AG09309 (cell line): ENCODE measurements at regions not wholly inside any gene's neighbourhood (a gene's known extent, or its start where the extent isn't known, plus 50 kb on each side); places are given as distances from the start of the nearest gene placed in this dataset.

Experiments
- DNase-seq: peaks from one replicate; pipeline ENCODE4 v3.0.0-alpha.2; 2010; ENCODE audit warnings: low read depth
- H3K4me3 ChIP-seq: 2 replicates; pipeline ENCODE4 v1.5.1; 2011; ENCODE audit warnings: mild to moderate bottlenecking, low read depth, low read length, moderate library complexity; ENCODE audit not compliant: control insufficient read depth
- TF ChIP-seq, protein P1 (sequence below): IDR thresholded peaks from 2 replicates; pipeline ENCODE4 v1.5.1; 2011; ENCODE audit warnings: mild to moderate bottlenecking, low read depth, low read length, inconsistent platforms; ENCODE audit not compliant: insufficient read depth, control insufficient read depth; ENCODE audit errors: missing control alignments

DNA sequence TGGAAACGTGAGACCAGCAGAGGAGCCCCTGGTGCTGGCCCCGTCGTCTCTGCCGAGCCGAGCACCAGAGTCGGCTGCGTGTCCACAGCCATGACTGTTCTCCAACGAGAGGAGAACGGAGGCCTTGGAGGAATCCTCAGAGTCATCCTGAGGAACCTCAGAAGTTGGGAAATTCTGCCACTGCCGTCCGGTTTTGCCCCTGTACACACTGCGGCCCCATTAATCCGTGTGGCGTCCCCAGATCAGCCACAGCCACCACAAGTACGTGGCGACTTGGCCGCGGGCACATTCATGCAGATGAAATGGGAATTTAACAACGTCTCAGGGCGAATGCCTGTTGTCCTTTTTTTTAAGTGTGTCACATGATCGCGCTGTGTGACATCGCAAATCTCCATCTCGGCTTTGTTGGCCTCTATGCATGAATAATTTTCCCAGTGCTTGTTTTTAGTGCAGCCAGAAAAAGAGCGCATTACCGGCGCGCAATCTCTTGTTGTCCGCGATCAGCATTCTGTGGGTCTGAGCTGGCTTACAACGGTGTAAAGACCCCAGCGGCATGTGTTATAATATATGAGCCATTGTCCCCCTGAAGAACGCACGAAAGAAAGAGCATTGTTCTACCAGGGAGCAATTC is 323.0 kb upstream of the IRX4 start:
- no peak overlapping the region for H3K4me3 ChIP-seq
- TF ChIP-seq, protein P1, sequence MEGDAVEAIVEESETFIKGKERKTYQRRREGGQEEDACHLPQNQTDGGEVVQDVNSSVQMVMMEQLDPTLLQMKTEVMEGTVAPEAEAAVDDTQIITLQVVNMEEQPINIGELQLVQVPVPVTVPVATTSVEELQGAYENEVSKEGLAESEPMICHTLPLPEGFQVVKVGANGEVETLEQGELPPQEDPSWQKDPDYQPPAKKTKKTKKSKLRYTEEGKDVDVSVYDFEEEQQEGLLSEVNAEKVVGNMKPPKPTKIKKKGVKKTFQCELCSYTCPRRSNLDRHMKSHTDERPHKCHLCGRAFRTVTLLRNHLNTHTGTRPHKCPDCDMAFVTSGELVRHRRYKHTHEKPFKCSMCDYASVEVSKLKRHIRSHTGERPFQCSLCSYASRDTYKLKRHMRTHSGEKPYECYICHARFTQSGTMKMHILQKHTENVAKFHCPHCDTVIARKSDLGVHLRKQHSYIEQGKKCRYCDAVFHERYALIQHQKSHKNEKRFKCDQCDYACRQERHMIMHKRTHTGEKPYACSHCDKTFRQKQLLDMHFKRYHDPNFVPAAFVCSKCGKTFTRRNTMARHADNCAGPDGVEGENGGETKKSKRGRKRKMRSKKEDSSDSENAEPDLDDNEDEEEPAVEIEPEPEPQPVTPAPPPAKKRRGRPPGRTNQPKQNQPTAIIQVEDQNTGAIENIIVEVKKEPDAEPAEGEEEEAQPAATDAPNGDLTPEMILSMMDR = no peak
- no peak for DNase-seq

DNA sequence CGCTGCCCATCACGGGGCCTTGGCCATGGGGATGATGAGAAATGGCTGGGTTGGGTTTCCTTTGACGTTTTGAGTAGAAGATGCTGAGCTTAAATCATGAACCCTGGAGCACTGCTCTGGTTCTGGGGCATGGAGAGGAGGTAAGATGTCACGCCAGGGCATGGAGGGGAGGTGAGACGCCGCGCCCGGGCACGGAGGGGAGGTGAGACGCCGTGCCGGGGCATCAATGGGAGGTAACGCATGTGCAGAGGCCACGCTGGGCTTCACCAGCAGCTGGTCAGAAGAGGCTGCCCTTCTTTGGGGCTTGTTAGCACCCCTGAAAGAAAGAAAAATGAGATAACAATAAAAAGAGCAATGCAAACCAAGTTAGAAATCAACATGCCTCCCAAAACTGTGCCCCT is 322.5 kb upstream of the IRX4 start:
- TF ChIP-seq, protein P1 = no peak
- no peak for DNase-seq
- H3K4me3 ChIP-seq = no peak overlapping the region

DNA sequence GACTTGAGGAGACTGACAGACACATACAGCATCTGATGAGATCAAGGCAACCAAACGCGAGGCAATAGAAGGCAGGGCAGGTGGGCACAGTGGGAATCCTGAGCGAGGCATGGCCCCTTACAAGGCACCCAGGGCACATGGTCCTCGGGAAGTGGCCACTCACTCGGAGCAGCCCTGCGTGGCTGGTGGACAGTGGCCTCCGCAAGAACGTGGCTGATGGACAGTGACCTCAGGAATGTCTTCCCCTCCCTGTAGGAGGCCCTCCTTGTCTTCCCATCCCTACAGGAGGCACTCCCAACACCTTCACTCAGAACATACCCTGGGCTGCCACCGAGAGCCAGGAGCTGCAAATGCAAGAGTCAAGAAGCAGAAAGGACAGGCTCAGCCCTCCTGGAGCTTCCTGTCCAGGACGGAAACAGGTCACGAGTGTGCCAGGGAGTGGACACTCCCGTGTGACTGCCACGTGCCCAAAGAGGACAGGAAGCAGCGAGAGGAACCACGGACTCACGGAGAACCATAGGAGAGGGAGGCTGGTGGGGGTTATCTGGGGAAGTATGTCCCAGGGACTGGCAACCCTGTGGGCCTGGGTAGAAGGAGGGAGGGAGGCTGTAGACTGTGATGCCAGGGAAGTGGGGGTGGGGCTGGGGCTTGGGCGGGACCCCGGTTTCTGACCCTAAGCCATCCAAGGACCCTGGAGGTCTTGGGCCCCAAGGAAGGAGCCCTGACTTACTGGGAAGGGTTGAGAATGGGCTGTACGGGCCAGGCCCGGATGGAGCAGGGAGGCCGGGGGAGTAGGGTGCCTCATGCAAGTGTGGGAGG is 321.9 kb upstream of the IRX4 start:
- DNase-seq = no peak
- no peak overlapping the region for H3K4me3 ChIP-seq
- TF ChIP-seq, protein P1 = no peak

DNA sequence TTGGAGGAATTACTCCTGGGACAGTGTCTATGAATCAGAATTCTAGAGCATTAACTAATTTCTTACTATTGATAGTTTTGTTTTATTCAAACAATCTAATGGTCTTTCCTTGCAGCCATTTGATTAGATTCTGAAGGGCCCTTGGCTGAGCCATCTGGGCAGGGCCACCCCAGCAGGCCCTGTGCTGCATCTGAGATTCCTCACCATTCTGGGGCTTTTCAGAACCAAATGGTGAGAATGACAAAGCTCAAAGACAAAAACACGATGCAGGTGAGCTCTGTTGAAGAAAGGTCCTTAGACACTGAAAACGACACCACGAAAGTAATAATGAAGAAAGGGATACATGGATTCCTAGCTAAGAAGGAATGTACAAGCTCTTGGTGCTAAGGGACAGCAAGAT is 321.0 kb upstream of the IRX4 start:
- TF ChIP-seq, protein P1 = no peak
- H3K4me3 ChIP-seq = no peak overlapping the region
- DNase-seq = no peak

DNA sequence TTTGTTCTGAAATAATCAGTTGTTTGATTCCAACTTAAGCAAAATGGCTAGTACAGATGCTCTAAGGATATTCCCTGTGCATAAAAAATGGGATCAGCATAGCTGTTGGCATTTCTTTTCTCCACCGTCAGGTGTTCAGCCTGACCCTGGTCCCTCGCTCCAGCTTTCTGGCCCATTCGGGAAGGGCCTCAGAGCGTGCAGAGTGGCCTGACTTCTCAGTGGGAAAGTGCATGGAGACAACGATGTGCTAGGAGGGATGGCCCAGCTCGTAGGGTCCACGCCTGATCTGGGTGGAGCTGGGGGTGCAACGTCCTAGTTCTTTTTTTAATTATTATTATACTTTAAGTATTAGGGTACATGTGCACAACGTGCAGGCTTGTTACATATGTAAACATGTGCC is 319.1 kb upstream of the IRX4 start:
- no peak for DNase-seq
- TF ChIP-seq, protein P1 = no peak
- H3K4me3 ChIP-seq = no peak overlapping the region

DNA sequence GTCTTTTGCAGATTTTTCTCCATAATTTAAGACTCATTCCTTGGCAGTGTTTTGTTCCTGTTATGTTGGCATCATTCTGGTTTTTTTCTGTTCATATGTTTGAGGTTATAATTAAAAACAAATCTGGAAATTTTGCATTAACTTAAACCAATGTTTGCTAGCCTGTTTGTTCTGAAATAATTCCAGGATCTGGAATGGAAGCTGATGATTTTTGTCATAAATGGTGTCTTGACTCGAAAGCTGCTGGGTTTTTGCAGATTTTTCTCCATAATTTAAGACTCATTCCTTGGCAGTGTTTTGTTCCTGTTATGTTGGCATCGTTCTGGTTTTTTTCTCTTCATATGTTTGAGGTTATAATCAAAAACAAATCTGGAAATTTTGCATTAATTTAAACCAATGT is 318.7 kb upstream of the IRX4 start:
- no peak for DNase-seq
- no peak overlapping the region for H3K4me3 ChIP-seq
- TF ChIP-seq, protein P1 = no peak
